ENCODE measurements at regions not wholly inside any gene's neighbourhood (a gene's known extent, or its start where the extent isn't known, plus 50 kb on each side); places are given as distances from the start of the nearest gene placed in this dataset.
"Not testable (repeated sequence)": the region's sequence is repeated elsewhere in the genome, so short reads cannot be mapped to it uniquely, and the experiment has no call there.

DNA sequence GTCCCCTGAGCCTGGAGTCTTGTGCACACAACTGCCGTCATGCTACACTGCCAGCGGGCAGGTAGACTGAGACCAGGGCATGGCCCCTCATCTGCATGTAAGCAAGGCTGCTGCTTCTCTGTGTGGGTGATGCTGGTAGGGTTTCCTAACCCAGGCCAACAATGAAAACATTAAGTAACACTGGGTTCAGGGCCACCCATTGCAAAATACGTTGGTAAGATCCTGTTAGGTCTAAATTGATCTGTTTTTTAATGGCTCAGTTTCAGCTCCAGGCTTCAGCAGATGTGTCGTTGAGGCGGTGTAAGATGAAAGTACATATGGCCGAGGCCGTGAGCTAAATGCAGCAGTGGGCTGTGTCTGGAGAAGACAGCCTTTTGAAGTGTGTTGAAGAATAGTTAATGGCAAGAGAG, 383.4 kb downstream of the IRS2 start:
- DNase-seq (ENCODE audit: extremely low spot score in 2 of 2) = no peak
- no peaks in the 10 kb centered on the region for H3K27me3 ChIP-seq
- H3K4me1 ChIP-seq = no peaks in the 10 kb centered on the region
- H3K9me3 ChIP-seq = no peaks in the 10 kb centered on the region
- intact Hi-C loops (cut with DNase I) = no loop called here
- H3K36me3 ChIP-seq = no peaks in the 10 kb centered on the region
- no peak for TF ChIP-seq POLR2A (IDR thresholded peaks at IDR 0.05)
- H3K27ac ChIP-seq = no peak overlapping the region
- no peak overlapping the region for H3K4me3 ChIP-seq

DNA sequence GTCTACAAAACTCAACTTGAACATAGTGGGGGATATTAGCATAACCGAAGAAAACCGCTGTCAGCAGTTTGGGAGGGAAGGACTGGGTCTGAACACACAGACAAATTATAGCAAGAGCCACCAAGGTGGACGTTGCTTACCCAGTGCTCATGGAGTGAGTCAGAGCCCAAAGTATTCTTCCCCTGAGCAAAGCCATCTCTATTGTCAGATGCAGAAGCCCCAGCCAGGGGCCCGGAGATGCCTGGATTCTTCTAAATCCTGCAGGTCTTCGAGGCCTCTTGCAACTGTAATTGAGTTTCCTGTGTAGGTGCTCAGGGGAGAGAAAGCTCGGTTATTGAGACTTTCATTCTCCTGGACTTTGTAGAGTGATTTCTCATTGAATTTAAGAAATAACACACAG, 384.5 kb downstream of the IRS2 start:
- no peak overlapping the region for H3K27ac ChIP-seq
- no peak overlapping the region for H3K4me3 ChIP-seq
- intact Hi-C loops (cut with DNase I) = no loop called here
- TF ChIP-seq POLR2AphosphoS5 (IDR thresholded peaks at IDR 0.05; ENCODE audit: insufficient read depth in 1 of 2, low read depth in 1 of 2) = no peak
- TF ChIP-seq, protein P1, sequence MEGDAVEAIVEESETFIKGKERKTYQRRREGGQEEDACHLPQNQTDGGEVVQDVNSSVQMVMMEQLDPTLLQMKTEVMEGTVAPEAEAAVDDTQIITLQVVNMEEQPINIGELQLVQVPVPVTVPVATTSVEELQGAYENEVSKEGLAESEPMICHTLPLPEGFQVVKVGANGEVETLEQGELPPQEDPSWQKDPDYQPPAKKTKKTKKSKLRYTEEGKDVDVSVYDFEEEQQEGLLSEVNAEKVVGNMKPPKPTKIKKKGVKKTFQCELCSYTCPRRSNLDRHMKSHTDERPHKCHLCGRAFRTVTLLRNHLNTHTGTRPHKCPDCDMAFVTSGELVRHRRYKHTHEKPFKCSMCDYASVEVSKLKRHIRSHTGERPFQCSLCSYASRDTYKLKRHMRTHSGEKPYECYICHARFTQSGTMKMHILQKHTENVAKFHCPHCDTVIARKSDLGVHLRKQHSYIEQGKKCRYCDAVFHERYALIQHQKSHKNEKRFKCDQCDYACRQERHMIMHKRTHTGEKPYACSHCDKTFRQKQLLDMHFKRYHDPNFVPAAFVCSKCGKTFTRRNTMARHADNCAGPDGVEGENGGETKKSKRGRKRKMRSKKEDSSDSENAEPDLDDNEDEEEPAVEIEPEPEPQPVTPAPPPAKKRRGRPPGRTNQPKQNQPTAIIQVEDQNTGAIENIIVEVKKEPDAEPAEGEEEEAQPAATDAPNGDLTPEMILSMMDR (IDR thresholded peaks at IDR 0.05) = no peak
- TF ChIP-seq POLR2A (IDR thresholded peaks at IDR 0.05) = no peak
- no peak for DNase-seq (ENCODE audit: extremely low spot score in 2 of 2)
- H3K9me3 ChIP-seq = no peaks in the 10 kb centered on the region
- H3K27me3 ChIP-seq = no peaks in the 10 kb centered on the region
- H3K4me1 ChIP-seq = no peaks in the 10 kb centered on the region
- H3K36me3 ChIP-seq = no peaks in the 10 kb centered on the region

DNA sequence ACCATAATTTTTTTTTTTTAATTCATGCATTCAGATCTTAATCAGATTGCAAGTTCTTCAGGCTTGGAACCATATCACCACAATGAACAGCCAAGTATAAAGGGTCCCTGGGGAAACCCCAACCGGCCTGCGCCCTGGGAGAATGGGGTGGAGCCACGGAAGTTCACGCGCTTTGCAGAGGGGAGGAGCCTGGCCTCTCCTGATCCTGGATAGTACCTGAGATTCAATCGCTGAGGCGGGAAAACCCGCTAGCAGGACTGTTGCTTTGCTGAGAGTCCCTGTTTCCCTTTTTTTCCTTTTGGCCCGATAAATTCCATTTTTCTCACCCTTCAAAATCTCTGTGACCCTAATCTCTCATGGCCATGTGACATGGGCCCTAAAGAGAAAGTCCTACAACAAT, 385.1 kb downstream of the IRS2 start:
- intact Hi-C loops (cut with DNase I) = no loop called here
- no peaks in the 10 kb centered on the region for H3K36me3 ChIP-seq
- no peaks in the 10 kb centered on the region for H3K9me3 ChIP-seq
- TF ChIP-seq POLR2A (IDR thresholded peaks at IDR 0.05) = no peak
- TF ChIP-seq, protein P1 (IDR thresholded peaks at IDR 0.05) = no peak
- no peaks in the 10 kb centered on the region for H3K27me3 ChIP-seq
- no peaks in the 10 kb centered on the region for H3K4me1 ChIP-seq
- DNase-seq (ENCODE audit: extremely low spot score in 2 of 2) = no peak
- no peak overlapping the region for H3K27ac ChIP-seq
- H3K4me3 ChIP-seq = no peak overlapping the region

DNA sequence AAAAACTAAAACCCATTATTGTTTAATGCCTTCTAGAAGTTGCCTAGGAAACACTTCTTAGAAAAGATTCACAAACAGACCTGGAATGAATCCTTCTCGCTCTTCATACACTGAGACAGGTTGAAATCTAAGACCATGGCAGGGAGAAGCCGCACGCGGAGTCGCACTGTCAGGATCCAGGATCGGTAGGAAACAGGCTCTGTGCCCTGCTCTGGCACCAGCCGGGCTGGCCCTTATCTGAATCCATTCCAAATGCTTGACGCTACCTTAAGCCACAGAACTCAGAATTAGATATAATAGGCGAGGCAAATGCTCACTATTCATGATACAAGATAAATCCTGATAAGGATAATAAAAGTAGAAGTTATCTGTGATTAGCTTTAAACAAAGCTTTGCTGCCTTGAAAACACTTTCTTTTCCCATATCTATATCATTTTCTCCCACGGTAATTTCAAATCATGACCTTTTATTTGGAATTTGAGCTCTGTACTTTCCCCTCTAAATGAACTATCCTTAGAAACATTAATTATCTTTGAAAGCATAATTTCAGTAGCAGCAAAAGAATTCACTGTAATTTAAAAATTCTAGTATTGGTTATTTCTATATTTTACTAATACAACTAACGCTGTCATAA, 385.6 kb downstream of the IRS2 start:
- Histone ChIP-seq H3K27ac (no peak overlapping the region), H3K4me3 (no peak overlapping the region), H3K9me3 (no peaks in the 10 kb centered on the region), H3K36me3 (no peaks in the 10 kb centered on the region), H3K27me3 (no peaks in the 10 kb centered on the region), H3K4me1 (no peaks in the 10 kb centered on the region)
- no peak for DNase-seq (ENCODE audit: extremely low spot score in 2 of 2)
- TF ChIP-seq POLR2A (IDR thresholded peaks at IDR 0.05) (no peak), POLR2AphosphoS5 (IDR thresholded peaks at IDR 0.05; ENCODE audit: insufficient read depth in 1 of 2, low read depth in 1 of 2) (no peak)
- TF ChIP-seq, protein P1 (IDR thresholded peaks at IDR 0.05) = no peak
- intact Hi-C loops (cut with DNase I) = no loop called here

DNA sequence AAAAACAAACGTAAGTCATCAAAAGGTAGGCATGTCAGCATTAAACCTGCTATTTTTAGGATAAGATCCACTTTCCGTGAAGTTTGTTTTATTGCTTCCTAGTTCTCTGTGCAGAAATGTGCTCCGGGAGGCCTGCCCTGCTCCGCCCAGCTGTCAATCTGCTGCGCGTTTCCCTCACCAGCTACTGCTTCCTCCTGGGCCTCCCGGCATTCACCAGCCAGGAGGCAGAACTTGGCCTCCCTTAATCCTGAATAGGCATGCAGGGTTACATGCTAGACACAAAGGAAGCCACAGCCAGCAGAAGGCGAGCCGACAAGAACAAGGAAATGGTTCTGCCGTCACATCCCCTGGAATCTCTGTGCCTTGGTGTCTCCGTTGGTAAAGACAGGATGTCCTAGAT, 386.2 kb downstream of the IRS2 start:
- Histone ChIP-seq H3K4me1 (no peaks in the 10 kb centered on the region), H3K27me3 (no peaks in the 10 kb centered on the region), H3K36me3 (no peaks in the 10 kb centered on the region), H3K9me3 (no peaks in the 10 kb centered on the region), H3K4me3 (no peak overlapping the region), H3K27ac (no peak overlapping the region)
- intact Hi-C loops (cut with DNase I) = no loop called here
- no peak for DNase-seq (ENCODE audit: extremely low spot score in 2 of 2)
- TF ChIP-seq POLR2A (IDR thresholded peaks at IDR 0.05) (no peak), POLR2AphosphoS5 (IDR thresholded peaks at IDR 0.05; ENCODE audit: insufficient read depth in 1 of 2, low read depth in 1 of 2) (no peak)
- TF ChIP-seq, protein P1 (IDR thresholded peaks at IDR 0.05) = no peak

DNA sequence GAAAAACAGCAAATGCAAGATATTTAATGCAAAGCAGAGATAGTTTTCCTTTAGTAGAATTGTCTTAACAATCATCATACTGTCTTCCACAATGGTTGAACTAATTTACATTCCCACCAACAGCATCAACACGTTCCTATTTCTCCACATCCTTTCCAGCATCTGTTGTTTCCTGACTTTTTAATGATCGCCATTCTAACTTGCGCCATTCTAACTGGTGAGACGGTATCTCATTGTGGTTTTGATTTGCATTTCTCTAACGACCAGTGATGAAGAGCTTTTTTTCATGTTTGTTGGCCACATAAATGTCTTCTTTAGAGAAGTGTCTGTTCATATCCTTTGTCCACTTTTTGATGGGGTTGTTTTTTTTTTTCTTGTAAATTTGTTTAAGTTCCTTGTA, 388.3 kb downstream of the IRS2 start:
- H3K4me1 ChIP-seq; H3K27me3 ChIP-seq; H3K4me3 ChIP-seq; DNase-seq (ENCODE audit: extremely low spot score in 2 of 2); intact Hi-C loops (cut with DNase I); H3K27ac ChIP-seq; H3K36me3 ChIP-seq; H3K9me3 ChIP-seq: not testable (repeated sequence)

Measured in vagina (tissue), 2 donors.